ENCODE measurements at regions not wholly inside any gene's neighbourhood (a gene's known extent, or its start where the extent isn't known, plus 50 kb on each side); places are given as distances from the start of the nearest gene placed in this dataset.

DNA sequence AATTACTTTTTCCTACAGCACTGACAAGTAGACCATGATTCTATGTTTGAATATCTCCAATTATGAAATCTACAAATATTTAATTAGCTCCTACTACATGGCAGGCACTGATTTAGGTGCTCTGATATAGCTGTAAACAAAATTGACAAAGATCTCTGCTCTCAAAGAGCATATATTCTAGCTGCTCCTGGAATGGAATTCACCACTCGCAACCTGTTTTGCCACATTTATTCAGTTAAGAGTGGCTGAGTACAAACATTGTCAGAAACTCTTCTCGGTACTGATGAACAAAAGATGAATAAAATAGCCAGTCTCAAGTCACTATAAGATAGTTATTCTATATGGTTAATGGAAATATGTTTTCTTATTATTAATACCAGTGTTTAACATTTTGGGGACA, 114.2 kb upstream of the PDE4D start:
- Histone ChIP-seq H3K4me1 (ENCODE audit: control insufficient read depth in 1 of 2, insufficient read depth in 2 of 2, low read length in 2 of 2) (no peaks in the 10 kb centered on the region), H3K4me3 (ENCODE audit: low read depth in 1 of 2, low read length in 2 of 2) (no peak overlapping the region), H3K27ac (ENCODE audit: low read length) (no peak overlapping the region), H3K9me3 (ENCODE audit: control insufficient read depth in 1 of 2, low read length in 2 of 2) (peaks cover 0 to 3% of the 10 kb centered on the region in 2 donors), H3K27me3 (ENCODE audit: low read depth, low read length) (no peaks in the 10 kb centered on the region), H3K36me3 (ENCODE audit: control insufficient read depth in 1 of 2, insufficient read depth in 2 of 2, low read length in 2 of 2) (no peaks in the 10 kb centered on the region)

GRCh38 chr5:59999056-59999455, 105.5 kb upstream of the PDE4D start:
- Histone ChIP-seq H3K36me3 (ENCODE audit: control insufficient read depth in 1 of 2, insufficient read depth in 2 of 2, low read length in 2 of 2) (no peaks in the 10 kb centered on the region), H3K27ac (ENCODE audit: low read length) (no peak overlapping the region), H3K4me3 (ENCODE audit: low read depth in 1 of 2, low read length in 2 of 2) (no peak overlapping the region), H3K27me3 (ENCODE audit: low read depth, low read length) (no peaks in the 10 kb centered on the region), H3K9me3 (ENCODE audit: control insufficient read depth in 1 of 2, low read length in 2 of 2) (peaks cover 0 to 13% of the 10 kb centered on the region in 2 donors), H3K4me1 (ENCODE audit: control insufficient read depth in 1 of 2, insufficient read depth in 2 of 2, low read length in 2 of 2) (no peaks in the 10 kb centered on the region)

- H3K27me3 ChIP-seq (ENCODE audit: low read depth, low read length) = no peaks in the 10 kb centered on the region
- H3K4me3 ChIP-seq (ENCODE audit: low read depth in 1 of 2, low read length in 2 of 2) = no peak overlapping the region
- no peaks in the 10 kb centered on the region for H3K4me1 ChIP-seq (ENCODE audit: control insufficient read depth in 1 of 2, insufficient read depth in 2 of 2, low read length in 2 of 2)
- H3K27ac ChIP-seq (ENCODE audit: low read length) = no peak overlapping the region
- no peaks in the 10 kb centered on the region for H3K9me3 ChIP-seq (ENCODE audit: control insufficient read depth in 1 of 2, low read length in 2 of 2)
- no peaks in the 10 kb centered on the region for H3K36me3 ChIP-seq (ENCODE audit: control insufficient read depth in 1 of 2, insufficient read depth in 2 of 2, low read length in 2 of 2)
Measured at GRCh38 chr5:59992206-59992605, 98.7 kb upstream of the PDE4D start.

GRCh38 chr5:59988396-59988795, 94.9 kb upstream of the PDE4D start:
- no peak overlapping the region for H3K4me3 ChIP-seq (ENCODE audit: low read depth in 1 of 2, low read length in 2 of 2)
- no peaks in the 10 kb centered on the region for H3K36me3 ChIP-seq (ENCODE audit: control insufficient read depth in 1 of 2, insufficient read depth in 2 of 2, low read length in 2 of 2)
- H3K27ac ChIP-seq (ENCODE audit: low read length) = no peak overlapping the region
- H3K27me3 ChIP-seq (ENCODE audit: low read depth, low read length) = no peaks in the 10 kb centered on the region
- no peaks in the 10 kb centered on the region for H3K4me1 ChIP-seq (ENCODE audit: control insufficient read depth in 1 of 2, insufficient read depth in 2 of 2, low read length in 2 of 2)
- no peaks in the 10 kb centered on the region for H3K9me3 ChIP-seq (ENCODE audit: control insufficient read depth in 1 of 2, low read length in 2 of 2)

DNA sequence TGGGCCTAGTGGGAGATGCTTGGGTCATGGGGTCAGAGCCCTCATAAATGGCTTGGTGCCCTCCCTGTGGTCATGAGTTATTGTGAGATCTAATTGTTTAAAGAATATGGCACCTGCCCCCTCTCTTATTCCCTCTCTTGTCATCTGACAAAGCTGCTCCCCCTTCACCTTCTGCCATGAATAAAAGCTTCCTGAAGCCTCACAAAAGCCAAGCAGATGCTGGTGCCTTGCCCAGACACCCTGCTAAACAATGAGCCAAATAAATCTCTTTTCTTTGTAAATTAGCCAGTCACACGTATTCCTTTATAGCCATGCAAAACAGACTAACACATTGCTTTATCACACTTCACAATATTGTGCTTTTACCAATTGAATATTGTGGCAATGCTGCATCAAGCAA, 82.8 kb upstream of the PDE4D start:
- H3K4me3 ChIP-seq (ENCODE audit: low read depth in 1 of 2, low read length in 2 of 2) = no peak overlapping the region
- H3K36me3 ChIP-seq (ENCODE audit: control insufficient read depth in 1 of 2, insufficient read depth in 2 of 2, low read length in 2 of 2) = no peaks in the 10 kb centered on the region
- no peaks in the 10 kb centered on the region for H3K4me1 ChIP-seq (ENCODE audit: control insufficient read depth in 1 of 2, insufficient read depth in 2 of 2, low read length in 2 of 2)
- H3K9me3 ChIP-seq (ENCODE audit: control insufficient read depth in 1 of 2, low read length in 2 of 2) = no peaks in the 10 kb centered on the region
- no peaks in the 10 kb centered on the region for H3K27me3 ChIP-seq (ENCODE audit: low read depth, low read length)
- H3K27ac ChIP-seq (ENCODE audit: low read length) = no peak overlapping the region

DNA sequence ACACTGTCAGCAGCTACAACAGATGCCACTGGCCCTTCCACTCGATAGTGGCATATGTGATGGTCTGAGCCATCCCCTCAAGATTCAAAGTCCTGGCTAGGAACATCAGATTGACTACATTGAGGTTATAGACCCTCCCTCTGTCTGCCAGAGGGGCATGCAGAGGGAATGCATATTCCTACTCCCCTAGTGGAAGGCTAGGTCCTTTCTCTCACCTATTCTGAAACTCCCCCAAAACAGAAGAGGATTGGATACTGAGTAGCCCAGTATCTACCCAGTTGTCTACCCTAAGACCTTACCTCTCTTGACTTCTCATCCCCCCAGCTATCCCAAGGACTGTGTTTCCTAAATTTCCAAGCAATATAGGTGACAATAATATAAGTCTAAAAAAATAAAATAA, 78.5 kb upstream of the PDE4D start:
- no peaks in the 10 kb centered on the region for H3K27me3 ChIP-seq (ENCODE audit: low read depth, low read length)
- H3K4me1 ChIP-seq (ENCODE audit: control insufficient read depth in 1 of 2, insufficient read depth in 2 of 2, low read length in 2 of 2) = no peaks in the 10 kb centered on the region
- no peaks in the 10 kb centered on the region for H3K36me3 ChIP-seq (ENCODE audit: control insufficient read depth in 1 of 2, insufficient read depth in 2 of 2, low read length in 2 of 2)
- H3K4me3 ChIP-seq (ENCODE audit: low read depth in 1 of 2, low read length in 2 of 2) = no peak overlapping the region
- H3K9me3 ChIP-seq (ENCODE audit: control insufficient read depth in 1 of 2, low read length in 2 of 2) = no peaks in the 10 kb centered on the region
- no peak overlapping the region for H3K27ac ChIP-seq (ENCODE audit: low read length)

GRCh38 chr5:59959330-59959729, 65.8 kb upstream of the PDE4D start:
- Histone ChIP-seq H3K36me3 (ENCODE audit: control insufficient read depth in 1 of 2, insufficient read depth in 2 of 2, low read length in 2 of 2) (no peaks in the 10 kb centered on the region), H3K4me1 (ENCODE audit: control insufficient read depth in 1 of 2, insufficient read depth in 2 of 2, low read length in 2 of 2) (no peaks in the 10 kb centered on the region), H3K27me3 (ENCODE audit: low read depth, low read length) (no peaks in the 10 kb centered on the region), H3K4me3 (ENCODE audit: low read depth in 1 of 2, low read length in 2 of 2) (no peak overlapping the region), H3K9me3 (ENCODE audit: control insufficient read depth in 1 of 2, low read length in 2 of 2) (no peaks in the 10 kb centered on the region), H3K27ac (ENCODE audit: low read length) (no peak overlapping the region)

DNA sequence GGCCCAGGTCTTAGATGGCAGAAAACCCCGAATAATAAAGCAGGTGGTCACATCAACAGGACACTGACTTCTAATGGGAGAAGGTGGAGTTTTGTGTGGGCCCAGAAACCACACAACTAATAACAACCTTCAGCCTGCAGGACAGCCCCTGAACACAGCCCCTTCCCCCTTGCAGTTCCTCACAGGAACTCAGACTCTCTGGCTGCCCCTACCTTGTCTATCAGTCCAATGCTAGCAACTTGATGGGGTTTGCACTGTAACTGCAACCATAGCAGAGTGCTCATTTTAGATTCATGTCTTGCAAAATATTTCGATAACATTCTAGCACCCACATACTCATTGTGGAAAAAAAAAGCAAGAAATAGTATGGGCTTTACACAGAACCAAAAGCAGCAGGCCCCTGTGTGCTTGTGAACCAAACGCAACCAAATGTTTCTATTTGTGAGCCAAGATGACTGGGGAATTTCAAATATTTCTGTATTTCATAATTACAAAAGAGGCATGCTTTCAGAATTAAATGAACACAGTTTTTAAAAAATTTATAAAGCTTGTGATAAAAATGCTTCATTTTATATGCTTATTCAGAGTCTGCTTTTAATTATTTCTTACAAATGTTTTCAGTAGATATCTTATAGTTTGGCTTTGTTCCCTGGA, 62.7 kb upstream of the PDE4D start:
- Histone ChIP-seq H3K4me1 (ENCODE audit: control insufficient read depth in 1 of 2, insufficient read depth in 2 of 2, low read length in 2 of 2) (no peaks in the 10 kb centered on the region), H3K27ac (ENCODE audit: low read length) (no peak overlapping the region), H3K36me3 (ENCODE audit: control insufficient read depth in 1 of 2, insufficient read depth in 2 of 2, low read length in 2 of 2) (no peaks in the 10 kb centered on the region), H3K9me3 (ENCODE audit: control insufficient read depth in 1 of 2, low read length in 2 of 2) (no peaks in the 10 kb centered on the region), H3K27me3 (ENCODE audit: low read depth, low read length) (no peaks in the 10 kb centered on the region), H3K4me3 (ENCODE audit: low read depth in 1 of 2, low read length in 2 of 2) (no peak overlapping the region)

- no peaks in the 10 kb centered on the region for H3K9me3 ChIP-seq (ENCODE audit: control insufficient read depth in 1 of 2, low read length in 2 of 2)
- H3K4me1 ChIP-seq (ENCODE audit: control insufficient read depth in 1 of 2, insufficient read depth in 2 of 2, low read length in 2 of 2) = no peaks in the 10 kb centered on the region
- H3K4me3 ChIP-seq (ENCODE audit: low read depth in 1 of 2, low read length in 2 of 2) = no peak overlapping the region
- H3K27ac ChIP-seq (ENCODE audit: low read length) = no peak overlapping the region
- H3K27me3 ChIP-seq (ENCODE audit: low read depth, low read length) = no peaks in the 10 kb centered on the region
- H3K36me3 ChIP-seq (ENCODE audit: control insufficient read depth in 1 of 2, insufficient read depth in 2 of 2, low read length in 2 of 2) = no peaks in the 10 kb centered on the region
Measured at GRCh38 chr5:59955241-59955640, 61.7 kb upstream of the PDE4D start.

GRCh38 chr5:59943452-59944113, 50.1 kb upstream of the PDE4D start:
- Histone ChIP-seq H3K4me3 (ENCODE audit: low read depth in 1 of 2, low read length in 2 of 2) (no peak overlapping the region), H3K36me3 (ENCODE audit: control insufficient read depth in 1 of 2, insufficient read depth in 2 of 2, low read length in 2 of 2) (no peaks in the 10 kb centered on the region), H3K9me3 (ENCODE audit: control insufficient read depth in 1 of 2, low read length in 2 of 2) (no peaks in the 10 kb centered on the region), H3K27ac (ENCODE audit: low read length) (no peak overlapping the region), H3K4me1 (ENCODE audit: control insufficient read depth in 1 of 2, insufficient read depth in 2 of 2, low read length in 2 of 2) (no peaks in the 10 kb centered on the region), H3K27me3 (ENCODE audit: low read depth, low read length) (no peaks in the 10 kb centered on the region)

All from muscle layer of duodenum (tissue), 2 donors.